HS-27A (cell line): ENCODE measurements at regions not wholly inside any gene's neighbourhood (a gene's known extent, or its start where the extent isn't known, plus 50 kb on each side); places are given as distances from the start of the nearest gene placed in this dataset.
"Not testable (repeated sequence)": the region's sequence is repeated elsewhere in the genome, so short reads cannot be mapped to it uniquely, and the experiment has no call there.

Source experiments
- DNase-seq: peaks from one replicate; pipeline ENCODE4 v3.0.0-alpha.2; 2012; ENCODE audit warnings: low read depth, missing footprints

GRCh38 chr1:172918478-172918877 is 132.3 kb downstream of the TNFSF18 start:
- DNase-seq: no peak

GRCh38 chr1:172926070-172926469 is 124.7 kb downstream of the TNFSF18 start:
- no peak for DNase-seq

GRCh38 chr1:172928412-172928811 is 122.3 kb downstream of the TNFSF18 start:
- no peak for DNase-seq

GRCh38 chr1:172929006-172929405 is 121.7 kb downstream of the TNFSF18 start:
- DNase-seq: no peak

GRCh38 chr1:172930142-172930541 is 120.6 kb downstream of the TNFSF18 start:
- no peak for DNase-seq

GRCh38 chr1:172931340-172931739 is 119.4 kb downstream of the TNFSF18 start:
- DNase-seq: no peak

GRCh38 chr1:172931761-172932160 is 119.0 kb downstream of the TNFSF18 start:
- DNase-seq: no peak

- DNase-seq: no peak
Observed at GRCh38 chr1:172932981-172933380, 117.8 kb downstream of the TNFSF18 start.

- no peak for DNase-seq
Observed at GRCh38 chr1:172934417-172934762, 116.4 kb downstream of the TNFSF18 start.

GRCh38 chr1:172935062-172935592 is 115.6 kb downstream of the TNFSF18 start:
- DNase-seq: no peak

- no peak for DNase-seq
Observed at GRCh38 chr1:172936088-172936645, 114.6 kb downstream of the TNFSF18 start.

GRCh38 chr1:172938681-172939080 is 112.1 kb downstream of the TNFSF18 start:
- DNase-seq: no peak

- no peak for DNase-seq
Observed at GRCh38 chr1:172939475-172939874, 111.3 kb downstream of the TNFSF18 start.

- DNase-seq: no peak
Observed at GRCh38 chr1:172940174-172940855, 110.4 kb downstream of the TNFSF18 start.

- DNase-seq: no peak
Observed at GRCh38 chr1:172941471-172941870, 109.3 kb downstream of the TNFSF18 start.

- DNase-seq: no peak
Observed at GRCh38 chr1:172941945-172942344, 108.8 kb downstream of the TNFSF18 start.

- DNase-seq: not testable (repeated sequence)
Observed at GRCh38 chr1:172943138-172943537, 107.6 kb downstream of the TNFSF18 start.

- DNase-seq: no peak
Observed at GRCh38 chr1:172944931-172945330, 105.8 kb downstream of the TNFSF18 start.

GRCh38 chr1:172946814-172947507 is 103.8 kb downstream of the TNFSF18 start:
- DNase-seq: no peak

- DNase-seq: no peak
Observed at GRCh38 chr1:172948457-172948856, 102.3 kb downstream of the TNFSF18 start.

GRCh38 chr1:172949096-172949495 is 101.6 kb downstream of the TNFSF18 start:
- DNase-seq: no peak

- DNase-seq: no peak
Observed at GRCh38 chr1:172950528-172950927, 100.2 kb downstream of the TNFSF18 start.

GRCh38 chr1:172951730-172952365 is 98.9 kb downstream of the TNFSF18 start:
- DNase-seq: no peak
